Nephron (organoid): ENCODE measurements at regions not wholly inside any gene's neighbourhood (a gene's known extent, or its start where the extent isn't known, plus 50 kb on each side); places are given as distances from the start of the nearest gene placed in this dataset.

Experiments
- H3K27ac Mint-ChIP-seq, 3 experiments: 2 replicates each; pipeline ENCODE4 v1.8.0; 2020; ENCODE audit warnings: mixed read lengths in 3 of 3, mild to moderate bottlenecking in 2 of 3, moderate library complexity in 1 of 3
- H3K27me3 Mint-ChIP-seq: 2 replicates; pipeline ENCODE4 v1.8.0; 2021; ENCODE audit warnings: low read depth, mild to moderate bottlenecking, moderate library complexity, mixed read lengths
- H3K36me3 Mint-ChIP-seq: 2 replicates; pipeline ENCODE4 v1.8.0; 2020; ENCODE audit warnings: low read depth, mixed read lengths
- H3K4me1 Mint-ChIP-seq: 2 replicates; pipeline ENCODE4 v1.8.0; 2020; ENCODE audit warnings: mixed read lengths
- H3K4me3 Mint-ChIP-seq, 3 experiments: 2 replicates each; pipeline ENCODE4 v1.8.0; 2020; ENCODE audit warnings: mild to moderate bottlenecking in 3 of 3, mixed read lengths in 3 of 3, moderate library complexity in 2 of 3
- H3K9me3 Mint-ChIP-seq: 2 replicates; pipeline ENCODE4 v1.8.0; 2020; ENCODE audit warnings: mixed read lengths
- CTCF ChIP-seq, 3 experiments: fragments of 200-600 bp; sonication (generic); IDR thresholded peaks; one replicate each; pipeline ENCODE4 v1.5.0; 2021; ENCODE audit warnings: antibody characterized with exemption in 3 of 3; ENCODE audit not compliant: unreplicated experiment in 3 of 3

- Mint-ChIP-seq H3K27me3 (no peaks in the 10 kb centered on the region), H3K36me3 (no peaks in the 10 kb centered on the region), H3K9me3 (peaks cover 8% of the 10 kb centered on the region), H3K27ac (no peak overlapping the region), H3K4me1 (no peaks in the 10 kb centered on the region), H3K4me3 (no peak overlapping the region)
- no peak for TF ChIP-seq CTCF (IDR thresholded peaks at IDR 0.05; ENCODE audit: unreplicated experiment in 3 of 3)
Observed at GRCh38 chr6:77249560-77249959, 213.7 kb downstream of the HTR1B start.

GRCh38 chr6:77245026-77245425, 218.3 kb downstream of the HTR1B start:
- Mint-ChIP-seq H3K4me3 (no peak overlapping the region), H3K27ac (no peak overlapping the region)

GRCh38 chr6:77231438-77232305, 231.6 kb downstream of the HTR1B start:
- Mint-ChIP-seq H3K9me3 (no peaks in the 10 kb centered on the region), H3K36me3 (no peaks in the 10 kb centered on the region)

More at GRCh38 chr6:77245026-77245425, 218.3 kb downstream of the HTR1B start:
- H3K36me3 Mint-ChIP-seq = no peaks in the 10 kb centered on the region
- H3K4me1 Mint-ChIP-seq = no peaks in the 10 kb centered on the region
- no peak for TF ChIP-seq CTCF (IDR thresholded peaks at IDR 0.05; ENCODE audit: unreplicated experiment in 3 of 3)
- H3K9me3 Mint-ChIP-seq = no peaks in the 10 kb centered on the region
- H3K27me3 Mint-ChIP-seq = no peaks in the 10 kb centered on the region

GRCh38 chr6:77228279-77228678, 235.0 kb downstream of the HTR1B start:
- Mint-ChIP-seq H3K27ac (no peak overlapping the region), H3K36me3 (no peaks in the 10 kb centered on the region), H3K27me3 (peaks cover 4% of the 10 kb centered on the region), H3K4me1 (no peaks in the 10 kb centered on the region), H3K9me3 (peaks cover 3% of the 10 kb centered on the region), H3K4me3 (no peak overlapping the region)
- no peak for TF ChIP-seq CTCF (IDR thresholded peaks at IDR 0.05; ENCODE audit: unreplicated experiment in 3 of 3)

More at GRCh38 chr6:77231438-77232305, 231.6 kb downstream of the HTR1B start:
- Mint-ChIP-seq H3K27me3 (peaks cover 4% of the 10 kb centered on the region), H3K4me1 (no peaks in the 10 kb centered on the region), H3K27ac (no peak overlapping the region), H3K4me3 (no peak overlapping the region)
- no peak for TF ChIP-seq CTCF (IDR thresholded peaks at IDR 0.05; ENCODE audit: unreplicated experiment in 3 of 3)

- Mint-ChIP-seq H3K4me3 (no peak overlapping the region), H3K27me3 (no peaks in the 10 kb centered on the region), H3K9me3 (peaks cover 9% of the 10 kb centered on the region), H3K36me3 (no peaks in the 10 kb centered on the region), H3K4me1 (no peaks in the 10 kb centered on the region), H3K27ac (no peak overlapping the region)
- no peak for TF ChIP-seq CTCF (IDR thresholded peaks at IDR 0.05; ENCODE audit: unreplicated experiment in 3 of 3)
Observed at GRCh38 chr6:77217896-77218295, 245.4 kb downstream of the HTR1B start.

GRCh38 chr6:77205936-77206335, 257.4 kb downstream of the HTR1B start:
- no peaks in the 10 kb centered on the region for H3K36me3 Mint-ChIP-seq
- H3K4me3 Mint-ChIP-seq = no peak overlapping the region
- H3K27ac Mint-ChIP-seq = no peak overlapping the region
- no peaks in the 10 kb centered on the region for H3K27me3 Mint-ChIP-seq
- no peak for TF ChIP-seq CTCF (IDR thresholded peaks at IDR 0.05; ENCODE audit: unreplicated experiment in 3 of 3)
- H3K4me1 Mint-ChIP-seq = no peaks in the 10 kb centered on the region
- no peaks in the 10 kb centered on the region for H3K9me3 Mint-ChIP-seq
